ENCODE measurements at regions not wholly inside any gene's neighbourhood (a gene's known extent, or its start where the extent isn't known, plus 50 kb on each side); places are given as distances from the start of the nearest gene placed in this dataset.

- TF ChIP-seq CTCF (IDR thresholded peaks at IDR 0.05): no peak
- TF ChIP-seq EZH2 (IDR thresholded peaks at IDR 0.05; ENCODE audit: borderline replicate concordance, insufficient read depth, low read depth, low read length, poor library complexity, severe bottlenecking): no peak
Observed at GRCh38 chr22:26806445-26807175, 149.2 kb downstream of the MIAT start.
